ENCODE measurements at regions not wholly inside any gene's neighbourhood (a gene's known extent, or its start where the extent isn't known, plus 50 kb on each side); places are given as distances from the start of the nearest gene placed in this dataset.
A peak's percentile ranks its signal among the peaks of the same experiment; 100 is the strongest.

DNA sequence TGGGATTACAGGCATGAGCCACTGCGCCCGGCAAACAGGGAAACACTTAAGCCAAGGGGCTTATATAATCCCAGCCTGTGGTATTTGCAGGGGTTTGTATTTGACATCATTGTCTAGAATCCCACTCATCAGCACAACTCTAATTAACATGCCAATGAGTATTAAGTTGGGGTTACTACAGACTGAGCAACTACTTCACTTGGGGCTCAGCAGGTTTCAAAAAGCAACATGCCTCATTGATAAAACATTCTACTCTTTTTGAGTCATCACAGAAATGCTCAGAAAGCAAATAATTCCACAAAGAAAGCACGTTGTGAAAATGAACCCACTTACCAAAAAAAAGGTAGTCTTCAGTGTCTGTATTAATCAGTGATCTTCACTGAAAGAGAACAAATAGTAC lies 236.9 kb upstream of the CELF2 start:
- Histone ChIP-seq H3K4me3 (replicated peaks in 1 of 2; ENCODE audit: low read depth in 1 of 2, low read length in 2 of 2) (no peak overlapping the region), H3K9me2 (ENCODE audit: insufficient read depth) (no peaks in the 10 kb centered on the region), H4K20me1 (ENCODE audit: insufficient read depth) (no peaks in the 10 kb centered on the region), H2AFZ (ENCODE audit: low read depth, low read length, poor library complexity, severe bottlenecking) (no peak overlapping the region), H3K9ac (ENCODE audit: low read length) (no peak overlapping the region), H3K4me1 (ENCODE audit: control insufficient read depth in 1 of 2, insufficient read depth in 2 of 2, low read length in 2 of 2) (no peaks in the 10 kb centered on the region), H3K79me2 (ENCODE audit: insufficient read depth, low read length) (no peaks in the 10 kb centered on the region), H3K9me3 (ENCODE audit: control insufficient read depth in 1 of 2, insufficient read depth in 1 of 2, low read depth in 1 of 2, low read length in 2 of 2) (peaks cover 9 to 10% of the 10 kb centered on the region in 2 experiments; a peak in 2 of 4 replicates), H3K27me3 (ENCODE audit: insufficient read depth, low read length) (no peaks in the 10 kb centered on the region), H3K4me2 (ENCODE audit: low read length) (no peak overlapping the region), H3K36me3 (ENCODE audit: control insufficient read depth in 1 of 2, insufficient read depth in 2 of 2, low read length in 2 of 2) (no peaks in the 10 kb centered on the region), H3K27ac (ENCODE audit: low read depth, low read length) (no peak overlapping the region)
- ChIA-PET RAD21 (ENCODE audit: low non-redundant PET in 1 of 2, low total read pairs in 2 of 2, uncharacterized antibody in 2 of 2, unreplicated experiment in 2 of 2) (no interaction called here), CTCF (no interaction called here), POLR2A (no interaction called here)
- intact Hi-C loops (cut with micrococcal nuclease): no loop called here
- TF ChIP-seq SIN3A (IDR thresholded peaks at IDR 0.05; ENCODE audit: low read depth): no peak
- no peak for TF ChIP-seq CBX3 (IDR thresholded peaks at IDR 0.05; ENCODE audit: low read depth)
- no peak for TF ChIP-seq POLR2AphosphoS5 (IDR thresholded peaks at IDR 0.05; ENCODE audit: low read depth, low read length)
- no peak for TF ChIP-seq EZH2 (IDR thresholded peaks at IDR 0.05)
- ATAC-seq: no peak
- no TSS peak for BruUV-seq (replicated peaks)
- DNase-seq (ENCODE audit: low read depth, low spot score): no peak

DNA sequence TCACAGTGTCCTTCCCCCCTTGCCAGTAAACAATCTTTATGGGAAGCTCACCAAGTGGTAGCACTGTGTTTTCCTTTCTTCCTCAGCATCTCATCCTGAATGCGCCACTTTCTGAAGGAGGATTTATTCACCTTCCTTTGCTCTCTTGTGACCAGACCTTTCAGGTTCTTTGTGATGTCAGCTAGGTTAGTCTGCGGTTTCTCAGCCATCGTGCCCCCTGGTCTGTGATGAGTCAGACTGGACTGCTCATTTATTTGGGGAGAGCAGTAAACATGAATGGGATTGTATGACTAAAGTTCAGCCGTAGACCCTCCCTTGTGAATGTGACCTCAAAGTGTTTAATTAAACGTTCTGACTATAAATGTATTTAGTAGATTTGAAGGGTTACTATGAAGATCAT lies 235.1 kb upstream of the CELF2 start:
- H2AFZ ChIP-seq (ENCODE audit: low read depth, low read length, poor library complexity, severe bottlenecking): no peak overlapping the region
- DNase-seq (ENCODE audit: low read depth, low spot score): no peak
- ChIA-PET CTCF (no interaction called here), RAD21 (ENCODE audit: low non-redundant PET in 1 of 2, low total read pairs in 2 of 2, uncharacterized antibody in 2 of 2, unreplicated experiment in 2 of 2) (no interaction called here), POLR2A (no interaction called here)
- no peaks in the 10 kb centered on the region for H3K36me3 ChIP-seq (ENCODE audit: control insufficient read depth in 1 of 2, insufficient read depth in 2 of 2, low read length in 2 of 2)
- BruUV-seq (replicated peaks): no TSS peak
- no peaks in the 10 kb centered on the region for H3K9me2 ChIP-seq (ENCODE audit: insufficient read depth)
- H4K20me1 ChIP-seq (ENCODE audit: insufficient read depth): no peaks in the 10 kb centered on the region
- no peak overlapping the region for H3K4me2 ChIP-seq (ENCODE audit: low read length)
- H3K9me3 ChIP-seq (ENCODE audit: control insufficient read depth in 1 of 2, insufficient read depth in 1 of 2, low read depth in 1 of 2, low read length in 2 of 2): peaks cover 5% of the 10 kb centered on the region in 2 experiments; a peak in 2 of 4 replicates
- H3K4me3 ChIP-seq (replicated peaks in 1 of 2; ENCODE audit: low read depth in 1 of 2, low read length in 2 of 2): no peak overlapping the region
- TF ChIP-seq EGR1 (IDR thresholded peaks at IDR 0.05; ENCODE audit: low read depth): no peak
- TF ChIP-seq TCF7L2 (IDR thresholded peaks at IDR 0.05; ENCODE audit: borderline replicate concordance, extremely low read depth, insufficient read depth, insufficient read length): peak; percentile 87
- H3K79me2 ChIP-seq (ENCODE audit: insufficient read depth, low read length): no peaks in the 10 kb centered on the region
- no peak for ATAC-seq
- H3K27ac ChIP-seq (ENCODE audit: low read depth, low read length): no peak overlapping the region
- intact Hi-C loops (cut with micrococcal nuclease): no loop called here
- no peak overlapping the region for H3K9ac ChIP-seq (ENCODE audit: low read length)
- H3K27me3 ChIP-seq (ENCODE audit: insufficient read depth, low read length): no peaks in the 10 kb centered on the region
- H3K4me1 ChIP-seq (ENCODE audit: control insufficient read depth in 1 of 2, insufficient read depth in 2 of 2, low read length in 2 of 2): no peaks in the 10 kb centered on the region

Data from HCT116 (cell line).